HCT116 (cell line): ENCODE measurements at regions not wholly inside any gene's neighbourhood (a gene's known extent, or its start where the extent isn't known, plus 50 kb on each side); places are given as distances from the start of the nearest gene placed in this dataset.

Experiments
- ATAC-seq: fragments of 200-7000 bp; cut with Tn5 transposase; 2 replicates; pipeline ENCODE4 v1.9.1; 2020; ENCODE audit warnings: mild to moderate bottlenecking, moderate library complexity
- BruUV-seq: library from RNA; stranded (reverse); fragments of 400-500 nt; replicated peaks from 2 replicates; lab custom pipeline; 2021; lab: Mats Ljungman, UMichigan
- CTCF ChIA-PET: fragments of 300-600 bp; sonication (Branson Sonifier 250); formaldehyde crosslinking; loops from one replicate; lab custom pipeline; 2021; ENCODE audit warnings: antibody characterized with exemption; lab: Charles Lee
- POLR2A ChIA-PET: fragments of 300-600, 350-600 bp; sonication (Branson Sonifier 250); formaldehyde crosslinking; loops from one replicate; lab custom pipeline; 2021; ENCODE audit warnings: antibody characterized with exemption; lab: Charles Lee
- RAD21 ChIA-PET, 2 experiments: fragments of 300-600 bp; sonication (Branson Sonifier 250); formaldehyde crosslinking; loops; one replicate each; lab custom pipeline; 2023; ENCODE audit warnings: low total read pairs in 2 of 2; ENCODE audit not compliant: uncharacterized antibody in 2 of 2, unreplicated experiment in 2 of 2, low non-redundant PET in 1 of 2; lab: Charles Lee
- DNase-seq: peaks from one replicate; pipeline ENCODE4 v3.0.0-alpha.2; 2010; ENCODE audit warnings: low read depth, low spot score
- H2AFZ ChIP-seq: fragments of 200-600 bp; shearing (Covaris generic), sonication (generic); 2 replicates; pipeline ENCODE4 v1.6.1; 2017; ENCODE audit warnings: low read depth, mixed run types, mixed read lengths, antibody characterized with exemption, low read length; ENCODE audit not compliant: poor library complexity, severe bottlenecking
- H3K27ac ChIP-seq: 2 replicates; pipeline ENCODE4 v1.5.1; 2012; ENCODE audit warnings: low read depth, low read length
- H3K27me3 ChIP-seq: fragments of 200-600 bp; sonication (generic); 2 replicates; pipeline ENCODE4 v1.6.1; 2016; ENCODE audit warnings: mixed run types, low read length, mixed read lengths; ENCODE audit not compliant: insufficient read depth
- H3K36me3 ChIP-seq, 2 experiments: fragments of 200-500 bp in 1 of 2; fragments of 200-600 bp in 1 of 2; sonication (Bioruptor generic) in 1 of 2; sonication (generic) in 1 of 2; 2 replicates each; pipeline versions ENCODE4 v1.5.1 to v1.6.1; 2014 to 2016; ENCODE audit warnings: low read length in 2 of 2, inconsistent platforms in 1 of 2, mixed read lengths in 1 of 2, mixed run types in 1 of 2; ENCODE audit not compliant: insufficient read depth in 2 of 2, control insufficient read depth in 1 of 2
- H3K4me1 ChIP-seq, 2 experiments: fragments of 200-600 bp in 1 of 2; sonication (generic) in 1 of 2; 2 replicates each; pipeline versions ENCODE4 v1.5.1 to v1.6.1; 2012 to 2017; ENCODE audit warnings: low read length in 2 of 2, inconsistent platforms in 1 of 2, mild to moderate bottlenecking in 1 of 2, mixed read lengths in 1 of 2, mixed run types in 1 of 2, moderate library complexity in 1 of 2; ENCODE audit not compliant: insufficient read depth in 2 of 2, control insufficient read depth in 1 of 2
- H3K4me2 ChIP-seq: fragments of 200-600 bp; sonication (generic); 2 replicates; pipeline ENCODE4 v1.6.1; 2017; ENCODE audit warnings: mixed run types, low read length, mixed read lengths
- H3K4me3 ChIP-seq, 2 experiments: fragments of 200-600 bp in 1 of 2; sonication (generic) in 1 of 2; replicated peaks in 1 of 2; 2 replicates each; pipeline ENCODE4 v1.5.1; 2011 to 2016; ENCODE audit warnings: low read length in 2 of 2, control low read depth in 1 of 2, low read depth in 1 of 2, mild to moderate bottlenecking in 1 of 2, mixed read lengths in 1 of 2, mixed run types in 1 of 2
- H3K79me2 ChIP-seq: fragments of 200-600 bp; sonication (generic); 2 replicates; pipeline ENCODE4 v1.6.1; 2017; ENCODE audit warnings: mild to moderate bottlenecking, mixed run types, low read length, moderate library complexity, mixed read lengths; ENCODE audit not compliant: insufficient read depth
- H3K9ac ChIP-seq: fragments of 200-600 bp; sonication (generic); 2 replicates; pipeline ENCODE4 v1.6.1; 2016; ENCODE audit warnings: low read length, mixed read lengths
- H3K9me2 ChIP-seq: fragments of 200-600 bp; sonication (generic), shearing (Covaris generic); 2 replicates; pipeline ENCODE4 v1.6.1; 2017; ENCODE audit warnings: mixed run types, mild to moderate bottlenecking, moderate library complexity; ENCODE audit not compliant: insufficient read depth
- H3K9me3 ChIP-seq, 2 experiments: fragments of 200-500 bp in 1 of 2; fragments of 200-600 bp in 1 of 2; sonication (Bioruptor generic) in 1 of 2; sonication (generic) in 1 of 2; 2 replicates each; pipeline ENCODE4 v1.6.1; 2014 to 2017; ENCODE audit warnings: low read length in 2 of 2, mixed read lengths in 2 of 2, inconsistent platforms in 1 of 2, low read depth in 1 of 2, mild to moderate bottlenecking in 1 of 2, mixed run types in 1 of 2, moderate library complexity in 1 of 2; ENCODE audit not compliant: control insufficient read depth in 1 of 2, insufficient read depth in 1 of 2
- H4K20me1 ChIP-seq: fragments of 200-600 bp; sonication (generic), shearing (Covaris generic); 2 replicates; pipeline ENCODE4 v1.6.1; 2017; ENCODE audit warnings: mixed run types, mild to moderate bottlenecking, moderate library complexity; ENCODE audit not compliant: insufficient read depth
- CBX3 ChIP-seq: IDR thresholded peaks from 2 replicates; pipeline ENCODE4 v1.6.1; 2012; ENCODE audit warnings: low read depth
- CEBPB ChIP-seq: IDR thresholded peaks from 2 replicates; pipeline ENCODE4 v1.6.1; 2012; ENCODE audit warnings: low read depth
- EGR1 ChIP-seq: IDR thresholded peaks from 2 replicates; pipeline ENCODE4 v1.6.1; 2012; ENCODE audit warnings: low read depth
- ELF1 ChIP-seq: IDR thresholded peaks from 2 replicates; pipeline ENCODE4 v1.6.1; 2012; ENCODE audit warnings: low read depth, borderline replicate concordance
- EZH2 ChIP-seq: fragments of 200-600 bp; sonication (generic); IDR thresholded peaks from 2 replicates; pipeline ENCODE4 v1.6.1; 2017; ENCODE audit warnings: antibody characterized with exemption, mixed run types
- EZH2phosphoT487 ChIP-seq: fragments of 200-600 bp; IDR thresholded peaks from 2 replicates; pipeline ENCODE4 v1.6.1; 2018; ENCODE audit warnings: antibody characterized with exemption, borderline replicate concordance
- JUND ChIP-seq: IDR thresholded peaks from 2 replicates; pipeline ENCODE4 v1.6.1; 2012
- POLR2AphosphoS5 ChIP-seq: IDR thresholded peaks from 2 replicates; pipeline ENCODE4 v1.6.1; 2011; ENCODE audit warnings: mild to moderate bottlenecking, low read depth, low read length, moderate library complexity
- RAD21 ChIP-seq: IDR thresholded peaks from 2 replicates; pipeline ENCODE4 v1.6.1; 2012; ENCODE audit warnings: low read depth, mild to moderate bottlenecking
- SIN3A ChIP-seq: IDR thresholded peaks from 2 replicates; pipeline ENCODE4 v1.6.1; 2012; ENCODE audit warnings: low read depth
- SP1 ChIP-seq: IDR thresholded peaks from 2 replicates; pipeline ENCODE4 v1.6.1; 2012; ENCODE audit warnings: low read depth
- TCF7L2 ChIP-seq: IDR thresholded peaks from 2 replicates; pipeline ENCODE4 v1.7.0; 2011; ENCODE audit warnings: borderline replicate concordance, inconsistent platforms; ENCODE audit not compliant: insufficient read depth, insufficient read length; ENCODE audit errors: extremely low read depth
- YY1 ChIP-seq: IDR thresholded peaks from 2 replicates; pipeline ENCODE4 v1.6.1; 2011; ENCODE audit warnings: low read length, low read depth, moderate library complexity, mild to moderate bottlenecking; ENCODE audit not compliant: insufficient replicate concordance; ENCODE audit errors: extremely low read depth
- ZBTB33 ChIP-seq: IDR thresholded peaks from 2 replicates; pipeline ENCODE4 v1.6.1; 2011; ENCODE audit warnings: mild to moderate bottlenecking, low read length, moderate library complexity; ENCODE audit not compliant: insufficient replicate concordance; ENCODE audit errors: extremely low read depth
- ZFX ChIP-seq: fragments of 450-650 bp; IDR thresholded peaks from 2 replicates; pipeline ENCODE4 v1.6.1; 2017
- ZNF274 ChIP-seq: fragments of 200-500 bp; sonication (Bioruptor generic); IDR thresholded peaks from 2 replicates; pipeline ENCODE4 v1.6.1; 2014; ENCODE audit warnings: mild to moderate bottlenecking, low read depth, low read length, inconsistent platforms
- intact Hi-C: fragments of 100-400 bp; cut with micrococcal nuclease; formaldehyde crosslinking; loops from 2 replicates; pipeline ENCODE4 v1.10.0; 2022
- TF ChIP-seq, protein P1 (sequence below): IDR thresholded peaks from 2 replicates; pipeline ENCODE4 v1.6.1; 2012

DNA sequence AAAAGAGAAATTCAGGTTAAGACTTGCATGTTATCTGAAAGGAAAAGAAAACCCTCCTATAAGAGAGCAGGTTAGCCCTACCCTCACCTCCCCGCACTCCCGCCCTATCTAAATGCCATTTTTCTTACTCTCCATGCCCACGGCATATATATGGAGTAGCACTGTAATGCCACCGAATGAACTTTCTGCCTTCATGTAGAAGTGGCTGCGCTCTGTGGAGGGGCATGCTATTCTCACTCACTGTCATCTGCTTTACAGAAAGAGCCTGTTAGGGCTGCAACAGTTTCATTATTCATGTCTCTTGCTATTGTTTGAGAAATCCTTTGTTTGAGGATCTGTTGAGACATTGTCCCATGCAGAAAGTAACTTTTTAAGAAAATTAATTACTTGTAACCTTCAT, 1190.6 kb downstream of the SORCS1 start:
- H2AFZ ChIP-seq = no peak overlapping the region
- H3K4me1 ChIP-seq = no peaks in the 10 kb centered on the region
- no peaks in the 10 kb centered on the region for H3K36me3 ChIP-seq
- H3K4me2 ChIP-seq = no peak overlapping the region
- DNase-seq (no peak), ATAC-seq (no peak)
- no peak overlapping the region for H3K27ac ChIP-seq
- BruUV-seq = no TSS peak
- TF ChIP-seq YY1 (no peak), EZH2phosphoT487 (no peak), RAD21 (no peak), CEBPB (no peak), SP1 (no peak)
- TF ChIP-seq, protein P1, sequence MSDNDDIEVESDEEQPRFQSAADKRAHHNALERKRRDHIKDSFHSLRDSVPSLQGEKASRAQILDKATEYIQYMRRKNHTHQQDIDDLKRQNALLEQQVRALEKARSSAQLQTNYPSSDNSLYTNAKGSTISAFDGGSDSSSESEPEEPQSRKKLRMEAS = no peak
- no peak overlapping the region for H3K9ac ChIP-seq
- H3K27me3 ChIP-seq = no peaks in the 10 kb centered on the region
- H3K9me2 ChIP-seq = no peaks in the 10 kb centered on the region
- ChIA-PET CTCF (no interaction called here), POLR2A (no interaction called here), RAD21 (no interaction called here)
- H3K4me3 ChIP-seq = no peak overlapping the region
- H3K79me2 ChIP-seq = no peaks in the 10 kb centered on the region
- H3K9me3 ChIP-seq = peaks cover 39 to 59% of the 10 kb centered on the region in 2 experiments; a peak in 3 of 4 replicates
- intact Hi-C loops = no loop called here
- H4K20me1 ChIP-seq = no peaks in the 10 kb centered on the region

- CTCF ChIA-PET = no interaction called here
- RAD21 ChIA-PET = no interaction called here
- no peak overlapping the region for H3K4me2 ChIP-seq
- intact Hi-C loops = no loop called here
- no peaks in the 10 kb centered on the region for H4K20me1 ChIP-seq
- no peak overlapping the region for H3K4me3 ChIP-seq
- H3K9me3 ChIP-seq = peaks cover 34 to 57% of the 10 kb centered on the region in 2 experiments; a peak in 3 of 4 replicates
- no peak for DNase-seq
- no peak overlapping the region for H3K27ac ChIP-seq
- H3K4me1 ChIP-seq = no peaks in the 10 kb centered on the region
- H2AFZ ChIP-seq = no peak overlapping the region
- H3K27me3 ChIP-seq = no peaks in the 10 kb centered on the region
- no peak for ATAC-seq
- H3K9me2 ChIP-seq = no peaks in the 10 kb centered on the region
- H3K79me2 ChIP-seq = no peaks in the 10 kb centered on the region
- POLR2A ChIA-PET = no interaction called here
- no peak overlapping the region for H3K9ac ChIP-seq
- no TSS peak for BruUV-seq
- no peaks in the 10 kb centered on the region for H3K36me3 ChIP-seq
- no peak for TF ChIP-seq EZH2
- TF ChIP-seq CBX3 = no peak
- no peak for TF ChIP-seq SIN3A
- no peak for TF ChIP-seq ZBTB33
- no peak for TF ChIP-seq ELF1
- TF ChIP-seq RAD21 = no peak
- no peak for TF ChIP-seq ZNF274
- no peak for TF ChIP-seq EZH2phosphoT487
- no peak for TF ChIP-seq POLR2AphosphoS5
- TF ChIP-seq CEBPB = no peak
- TF ChIP-seq, protein P1 = no peak
- TF ChIP-seq JUND = no peak
- no peak for TF ChIP-seq EGR1
- no peak for TF ChIP-seq YY1
- no peak for TF ChIP-seq ZFX
- no peak for TF ChIP-seq TCF7L2
Observed at GRCh38 chr10:105973360-105973759, 1191.1 kb downstream of the SORCS1 start.
